ENCODE measurements at regions not wholly inside any gene's neighbourhood (a gene's known extent, or its start where the extent isn't known, plus 50 kb on each side); places are given as distances from the start of the nearest gene placed in this dataset.

DNA sequence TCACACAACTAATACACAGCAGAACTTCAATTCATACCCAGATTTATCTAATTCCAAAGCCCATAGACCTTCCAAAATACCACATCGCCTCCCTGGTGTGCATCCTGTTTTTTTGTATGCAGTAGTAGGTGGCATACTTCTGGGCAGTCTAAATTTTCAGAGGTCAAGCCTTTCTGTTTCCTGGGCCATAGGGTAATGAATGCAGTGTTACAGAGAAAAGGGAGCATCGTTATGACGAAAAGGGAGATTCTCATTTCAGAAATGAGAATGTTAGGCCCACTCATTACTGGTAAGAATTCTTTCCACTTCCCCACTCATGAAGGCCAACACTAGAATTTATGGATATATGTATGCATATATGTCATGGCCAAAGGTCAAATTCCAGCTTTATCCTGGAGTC is 267.8 kb upstream of the ASIC2 start:
- Histone ChIP-seq H3K36me3 (replicated peaks; ENCODE audit: low read depth, low read length) (no peaks in the 10 kb centered on the region), H3K4me2 (ENCODE audit: low read length) (no peak overlapping the region)

GRCh38 chr17:33561569-33562334 is 268.7 kb upstream of the ASIC2 start:
- TF ChIP-seq, protein P1, sequence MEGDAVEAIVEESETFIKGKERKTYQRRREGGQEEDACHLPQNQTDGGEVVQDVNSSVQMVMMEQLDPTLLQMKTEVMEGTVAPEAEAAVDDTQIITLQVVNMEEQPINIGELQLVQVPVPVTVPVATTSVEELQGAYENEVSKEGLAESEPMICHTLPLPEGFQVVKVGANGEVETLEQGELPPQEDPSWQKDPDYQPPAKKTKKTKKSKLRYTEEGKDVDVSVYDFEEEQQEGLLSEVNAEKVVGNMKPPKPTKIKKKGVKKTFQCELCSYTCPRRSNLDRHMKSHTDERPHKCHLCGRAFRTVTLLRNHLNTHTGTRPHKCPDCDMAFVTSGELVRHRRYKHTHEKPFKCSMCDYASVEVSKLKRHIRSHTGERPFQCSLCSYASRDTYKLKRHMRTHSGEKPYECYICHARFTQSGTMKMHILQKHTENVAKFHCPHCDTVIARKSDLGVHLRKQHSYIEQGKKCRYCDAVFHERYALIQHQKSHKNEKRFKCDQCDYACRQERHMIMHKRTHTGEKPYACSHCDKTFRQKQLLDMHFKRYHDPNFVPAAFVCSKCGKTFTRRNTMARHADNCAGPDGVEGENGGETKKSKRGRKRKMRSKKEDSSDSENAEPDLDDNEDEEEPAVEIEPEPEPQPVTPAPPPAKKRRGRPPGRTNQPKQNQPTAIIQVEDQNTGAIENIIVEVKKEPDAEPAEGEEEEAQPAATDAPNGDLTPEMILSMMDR (IDR thresholded peaks at IDR 0.05; ENCODE audit: low read depth, low read length), result no peak
- TF ChIP-seq EZH2phosphoT487 (IDR thresholded peaks at IDR 0.05; ENCODE audit: low read depth), result no peak
- Histone ChIP-seq H4K20me1 (ENCODE audit: insufficient read depth, low read length) (no peaks in the 10 kb centered on the region), H3K9me3 (ENCODE audit: insufficient read depth, low read length) (no peaks in the 10 kb centered on the region)

More for the DNA sequence above, 267.8 kb upstream of the ASIC2 start:
- no peak for TF ChIP-seq EZH2phosphoT487 (IDR thresholded peaks at IDR 0.05; ENCODE audit: low read depth)
- TF ChIP-seq, protein P1 (IDR thresholded peaks at IDR 0.05; ENCODE audit: low read depth, low read length), result no peak
- H2AFZ ChIP-seq (ENCODE audit: low read depth, low read length), result no peak overlapping the region
- no peaks in the 10 kb centered on the region for H4K20me1 ChIP-seq (ENCODE audit: insufficient read depth, low read length)
- no peaks in the 10 kb centered on the region for H3K9me3 ChIP-seq (ENCODE audit: insufficient read depth, low read length)
- H3K27me3 ChIP-seq (ENCODE audit: low read depth, low read length), result peaks cover 12% of the 10 kb centered on the region
- no peaks in the 10 kb centered on the region for H3K79me2 ChIP-seq (ENCODE audit: low read length)
- no peak overlapping the region for H3K9ac ChIP-seq (ENCODE audit: low read length)
- H3K4me3 ChIP-seq (ENCODE audit: low read length), result no peak overlapping the region
- H3K27ac ChIP-seq (ENCODE audit: low read length), result no peak overlapping the region
- H3K4me1 ChIP-seq (ENCODE audit: low read length), result no peaks in the 10 kb centered on the region

GRCh38 chr17:33562792-33563191 is 269.7 kb upstream of the ASIC2 start:
- Histone ChIP-seq H3K9ac (ENCODE audit: low read length) (no peak overlapping the region), H3K4me1 (ENCODE audit: low read length) (no peaks in the 10 kb centered on the region), H3K4me2 (ENCODE audit: low read length) (no peak overlapping the region), H3K27me3 (ENCODE audit: low read depth, low read length) (peaks cover 12% of the 10 kb centered on the region), H3K79me2 (ENCODE audit: low read length) (no peaks in the 10 kb centered on the region), H3K9me3 (ENCODE audit: insufficient read depth, low read length) (no peaks in the 10 kb centered on the region), H4K20me1 (ENCODE audit: insufficient read depth, low read length) (no peaks in the 10 kb centered on the region), H3K4me3 (ENCODE audit: low read length) (no peak overlapping the region), H3K36me3 (replicated peaks; ENCODE audit: low read depth, low read length) (no peaks in the 10 kb centered on the region), H2AFZ (ENCODE audit: low read depth, low read length) (no peak overlapping the region), H3K27ac (ENCODE audit: low read length) (no peak overlapping the region)
- TF ChIP-seq, protein P1 (IDR thresholded peaks at IDR 0.05; ENCODE audit: low read depth, low read length), result no peak
- TF ChIP-seq EZH2phosphoT487 (IDR thresholded peaks at IDR 0.05; ENCODE audit: low read depth), result no peak

More at GRCh38 chr17:33561569-33562334, 268.7 kb upstream of the ASIC2 start:
- Histone ChIP-seq H3K9ac (ENCODE audit: low read length) (no peak overlapping the region), H3K36me3 (replicated peaks; ENCODE audit: low read depth, low read length) (no peaks in the 10 kb centered on the region), H3K4me2 (ENCODE audit: low read length) (no peak overlapping the region), H3K27ac (ENCODE audit: low read length) (no peak overlapping the region), H3K4me3 (ENCODE audit: low read length) (no peak overlapping the region), H3K27me3 (ENCODE audit: low read depth, low read length) (peaks cover 12% of the 10 kb centered on the region), H2AFZ (ENCODE audit: low read depth, low read length) (no peak overlapping the region), H3K4me1 (ENCODE audit: low read length) (no peaks in the 10 kb centered on the region), H3K79me2 (ENCODE audit: low read length) (no peaks in the 10 kb centered on the region)

GRCh38 chr17:33564146-33564545 is 271.1 kb upstream of the ASIC2 start:
- H3K79me2 ChIP-seq (ENCODE audit: low read length), result no peaks in the 10 kb centered on the region
- no peaks in the 10 kb centered on the region for H3K36me3 ChIP-seq (replicated peaks; ENCODE audit: low read depth, low read length)
- no peak overlapping the region for H3K9ac ChIP-seq (ENCODE audit: low read length)
- no peak overlapping the region for H3K4me2 ChIP-seq (ENCODE audit: low read length)
- H3K9me3 ChIP-seq (ENCODE audit: insufficient read depth, low read length), result no peaks in the 10 kb centered on the region
- H3K4me3 ChIP-seq (ENCODE audit: low read length), result no peak overlapping the region
- TF ChIP-seq, protein P1 (IDR thresholded peaks at IDR 0.05; ENCODE audit: low read depth, low read length), result no peak
- no peak for TF ChIP-seq EZH2phosphoT487 (IDR thresholded peaks at IDR 0.05; ENCODE audit: low read depth)
- H2AFZ ChIP-seq (ENCODE audit: low read depth, low read length), result no peak overlapping the region
- no peaks in the 10 kb centered on the region for H4K20me1 ChIP-seq (ENCODE audit: insufficient read depth, low read length)
- H3K27ac ChIP-seq (ENCODE audit: low read length), result no peak overlapping the region
- no peaks in the 10 kb centered on the region for H3K4me1 ChIP-seq (ENCODE audit: low read length)
- H3K27me3 ChIP-seq (ENCODE audit: low read depth, low read length), result peaks cover 12% of the 10 kb centered on the region

Measured in OCI-LY3 (cell line).